ENCODE measurements at regions not wholly inside any gene's neighbourhood (a gene's known extent, or its start where the extent isn't known, plus 50 kb on each side); places are given as distances from the start of the nearest gene placed in this dataset.
"Not testable (repeated sequence)": the region's sequence is repeated elsewhere in the genome, so short reads cannot be mapped to it uniquely, and the experiment has no call there.

DNA sequence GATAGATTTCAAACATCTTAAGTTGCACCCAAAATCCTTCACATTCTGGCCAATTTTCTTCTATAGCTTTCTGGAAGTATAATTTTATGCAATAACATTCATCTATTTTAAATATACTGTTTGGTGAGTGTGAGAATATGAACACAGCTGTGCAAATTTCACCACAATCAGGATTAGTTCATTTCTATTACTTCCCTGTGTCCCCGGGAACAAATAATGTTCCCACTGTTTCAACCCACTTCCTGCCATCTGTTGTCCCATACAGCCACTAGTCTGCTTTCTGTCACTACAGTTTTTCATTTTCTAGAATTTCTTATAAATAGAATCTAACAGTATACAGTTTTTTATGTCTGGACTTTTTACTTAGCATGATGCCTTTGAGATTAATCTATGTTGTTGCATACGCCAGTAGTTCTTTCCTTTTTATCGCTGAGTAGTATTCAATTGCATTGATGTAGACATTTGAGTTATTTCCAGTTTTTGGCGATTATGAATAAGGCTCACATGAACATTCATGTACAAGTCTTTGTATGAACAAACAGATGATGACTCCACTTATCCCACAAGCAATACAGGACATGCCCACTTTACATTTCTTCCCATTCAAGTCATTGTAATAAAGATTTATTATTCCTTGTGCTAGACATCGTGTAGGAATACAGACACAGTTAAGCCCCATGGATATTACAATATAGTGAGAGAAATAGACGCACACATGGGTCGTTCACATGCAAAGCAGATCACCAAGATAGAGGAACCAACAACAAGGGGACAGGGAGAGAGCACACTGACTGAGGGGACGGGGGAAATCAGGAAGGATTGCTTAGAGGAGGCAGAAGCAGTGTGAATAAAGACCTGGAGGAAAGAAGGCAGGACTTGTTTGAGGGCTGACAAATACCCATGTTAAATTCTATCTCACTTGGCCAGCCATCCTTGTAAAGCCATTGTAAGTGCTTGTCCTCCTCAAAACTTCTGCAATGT, 72.9 kb upstream of the PAX8 start:
- H3K36me3 ChIP-seq = no peaks in the 10 kb centered on the region
- intact Hi-C loops (cut with DNase I) = no loop called here
- no peak for TF ChIP-seq CTCF (IDR thresholded peaks at IDR 0.05)
- no peaks in the 10 kb centered on the region for H3K9me3 ChIP-seq
- H3K4me3 ChIP-seq = no peak overlapping the region
- no peaks in the 10 kb centered on the region for H3K27me3 ChIP-seq
- no peaks in the 10 kb centered on the region for H3K4me1 ChIP-seq
- no peak overlapping the region for H3K27ac ChIP-seq
- ATAC-seq (no peak), DNase-seq (no peak)

GRCh38 chr2:113343800-113344199, 65.1 kb upstream of the PAX8 start:
- H3K9me3 ChIP-seq; intact Hi-C loops (cut with DNase I); H3K36me3 ChIP-seq; DNase-seq; H3K4me1 ChIP-seq; H3K4me3 ChIP-seq; H3K27ac ChIP-seq; ATAC-seq; H3K27me3 ChIP-seq: not testable (repeated sequence)

DNA sequence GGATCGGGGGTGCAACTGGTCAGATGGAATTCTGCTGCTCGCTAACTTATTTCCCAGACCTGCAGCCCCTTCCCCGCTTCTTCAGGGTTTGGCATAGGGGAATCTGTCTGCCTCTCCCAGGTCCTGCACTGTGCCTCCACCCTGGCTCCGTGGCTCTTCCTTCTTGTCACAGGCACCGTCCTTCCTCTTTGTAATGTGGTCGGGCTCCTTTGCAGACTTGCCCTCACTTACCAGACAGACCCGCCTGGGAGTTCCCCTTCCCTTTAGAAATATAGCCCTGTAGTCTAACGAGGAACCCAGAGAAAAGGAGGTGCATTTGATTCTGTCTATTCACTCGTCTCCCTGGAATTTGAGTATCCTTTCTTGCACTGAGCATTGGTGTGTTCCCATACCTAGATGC, 63.9 kb upstream of the PAX8 start:
- no peak overlapping the region for H3K27ac ChIP-seq
- H3K4me3 ChIP-seq = no peak overlapping the region
- H3K9me3 ChIP-seq = no peaks in the 10 kb centered on the region
- H3K36me3 ChIP-seq = no peaks in the 10 kb centered on the region
- H3K27me3 ChIP-seq = no peaks in the 10 kb centered on the region
- peak; percentile 93 for ATAC-seq
- no peak for DNase-seq
- intact Hi-C loops (cut with DNase I) = no loop called here
- no peaks in the 10 kb centered on the region for H3K4me1 ChIP-seq
- no peak for TF ChIP-seq CTCF (IDR thresholded peaks at IDR 0.05)

- H3K4me3 ChIP-seq; DNase-seq; intact Hi-C loops (cut with DNase I); H3K4me1 ChIP-seq; H3K9me3 ChIP-seq; H3K36me3 ChIP-seq; H3K27me3 ChIP-seq; ATAC-seq; H3K27ac ChIP-seq: not testable (repeated sequence)
Observed at GRCh38 chr2:113341870-113342253, 63.1 kb upstream of the PAX8 start.

GRCh38 chr2:113341191-113341869, 62.6 kb upstream of the PAX8 start:
- Histone ChIP-seq H3K4me3 (no peak overlapping the region), H3K27me3 (no peaks in the 10 kb centered on the region), H3K27ac (no peak overlapping the region), H3K36me3 (no peaks in the 10 kb centered on the region), H3K4me1 (no peaks in the 10 kb centered on the region), H3K9me3 (no peaks in the 10 kb centered on the region)
- intact Hi-C loops (cut with DNase I) = no loop called here
- DNase-seq (no peak), ATAC-seq (no peak)
- no peak for TF ChIP-seq CTCF (IDR thresholded peaks at IDR 0.05)

GRCh38 chr2:113337809-113338208, 59.1 kb upstream of the PAX8 start:
- H3K36me3 ChIP-seq = no peaks in the 10 kb centered on the region
- no peak for DNase-seq
- no peaks in the 10 kb centered on the region for H3K4me1 ChIP-seq
- intact Hi-C loops (cut with DNase I) = no loop called here
- H3K27ac ChIP-seq = no peak overlapping the region
- H3K27me3 ChIP-seq = no peaks in the 10 kb centered on the region
- TF ChIP-seq CTCF (IDR thresholded peaks at IDR 0.05) = no peak
- no peak overlapping the region for H3K4me3 ChIP-seq
- no peak for ATAC-seq
- no peaks in the 10 kb centered on the region for H3K9me3 ChIP-seq

DNA sequence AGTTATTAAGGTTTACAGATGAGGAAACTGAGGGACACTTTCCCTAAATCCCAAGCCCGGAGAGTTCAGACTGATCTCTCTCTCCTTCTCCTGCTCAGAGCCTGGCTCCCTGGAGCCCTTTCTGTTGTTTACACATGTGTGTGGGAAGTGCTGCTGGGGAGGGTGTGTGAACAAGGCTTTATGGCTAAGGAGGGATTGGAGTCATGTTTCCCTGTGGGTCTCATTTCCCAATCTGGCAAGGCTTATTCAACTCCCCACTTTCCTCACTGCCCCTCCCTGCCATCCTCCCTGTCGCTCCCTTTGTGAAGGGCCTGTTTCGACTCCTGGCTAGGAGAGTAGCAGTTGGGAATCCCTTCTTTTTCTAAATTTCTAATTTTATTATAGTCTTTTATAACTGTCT, 57.3 kb upstream of the PAX8 start:
- H3K9me3 ChIP-seq; H3K27me3 ChIP-seq; H3K4me3 ChIP-seq; H3K27ac ChIP-seq; DNase-seq; H3K36me3 ChIP-seq; H3K4me1 ChIP-seq; intact Hi-C loops (cut with DNase I): not testable (repeated sequence)
- peak; percentile 79 for ATAC-seq
